ENCODE measurements at regions not wholly inside any gene's neighbourhood (a gene's known extent, or its start where the extent isn't known, plus 50 kb on each side); places are given as distances from the start of the nearest gene placed in this dataset.

DNA sequence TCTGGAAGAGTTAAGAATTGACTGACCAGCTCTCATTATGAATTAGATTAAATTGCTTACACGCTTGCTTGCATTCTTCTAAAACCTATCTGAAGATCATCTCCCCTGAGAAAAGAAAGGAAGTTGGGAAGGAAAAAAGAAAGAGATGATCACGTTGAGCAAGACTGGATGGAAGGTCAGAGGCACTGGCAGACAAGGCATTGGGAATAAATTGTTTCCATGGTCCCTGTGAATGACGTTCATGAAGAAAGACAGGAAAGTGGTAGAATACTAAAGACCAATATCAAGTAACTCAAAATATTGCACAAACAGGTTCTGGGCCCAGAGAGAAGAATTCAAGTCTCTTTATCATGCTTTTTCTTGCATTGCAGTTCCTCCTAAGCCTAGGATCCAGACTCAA lies 1045.4 kb upstream of the MAP3K7 start:
- TF ChIP-seq CTCF (IDR thresholded peaks at IDR 0.05): no peak
- intact Hi-C loops (cut with DNase I, micrococcal nuclease): no loop called here
- H3K4me3 ChIP-seq: no peak overlapping the region
- DNase-seq (no peak), ATAC-seq (no peak)
- no peaks in the 10 kb centered on the region for H3K9me3 ChIP-seq
- no peaks in the 10 kb centered on the region for H3K4me1 ChIP-seq (ENCODE audit: low read depth)
- H3K36me3 ChIP-seq (ENCODE audit: low read depth): no peaks in the 10 kb centered on the region

- no peak overlapping the region for H3K4me3 ChIP-seq
- no peaks in the 10 kb centered on the region for H3K36me3 ChIP-seq (ENCODE audit: low read depth)
- no peak for TF ChIP-seq CTCF (IDR thresholded peaks at IDR 0.05)
- no peaks in the 10 kb centered on the region for H3K9me3 ChIP-seq
- DNase-seq: no peak
- intact Hi-C loops (cut with DNase I, micrococcal nuclease): no loop called here
- no peak for ATAC-seq
- H3K4me1 ChIP-seq (ENCODE audit: low read depth): no peaks in the 10 kb centered on the region
Measured at GRCh38 chr6:91631227-91631626, 1044.4 kb upstream of the MAP3K7 start.

- Histone ChIP-seq H3K36me3 (ENCODE audit: low read depth) (no peaks in the 10 kb centered on the region), H3K4me3 (no peak overlapping the region), H3K9me3 (no peaks in the 10 kb centered on the region), H3K4me1 (ENCODE audit: low read depth) (no peaks in the 10 kb centered on the region)
- intact Hi-C loops (cut with DNase I, micrococcal nuclease): no loop called here
- no peak for TF ChIP-seq CTCF (IDR thresholded peaks at IDR 0.05)
- no peak for DNase-seq
- no peak for ATAC-seq
Measured at GRCh38 chr6:91626911-91627310, 1040.0 kb upstream of the MAP3K7 start.

DNA sequence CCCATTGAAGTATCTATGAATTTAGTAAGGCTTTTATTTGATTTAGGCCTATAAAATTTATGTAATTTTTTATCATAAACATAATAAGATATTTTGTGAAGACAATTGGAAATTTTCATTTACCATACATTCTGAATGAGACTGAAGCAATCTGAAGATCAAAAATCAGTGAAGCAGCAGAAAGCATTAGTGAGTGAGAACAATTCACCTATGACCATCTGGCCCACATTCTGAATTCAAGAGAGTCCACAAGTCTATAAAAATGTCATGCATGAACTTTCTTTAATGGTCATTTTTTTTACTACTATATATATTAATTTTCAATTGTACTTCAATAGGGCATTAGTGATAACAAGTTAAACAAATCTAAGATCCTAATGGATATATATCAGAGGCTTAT lies 1026.6 kb upstream of the MAP3K7 start:
- no peak for DNase-seq
- ATAC-seq: no peak
- H3K9me3 ChIP-seq: no peaks in the 10 kb centered on the region
- TF ChIP-seq CTCF (IDR thresholded peaks at IDR 0.05): no peak
- H3K4me3 ChIP-seq: no peak overlapping the region
- intact Hi-C loops (cut with DNase I, micrococcal nuclease): no loop called here
- H3K4me1 ChIP-seq (ENCODE audit: low read depth): no peaks in the 10 kb centered on the region
- no peaks in the 10 kb centered on the region for H3K36me3 ChIP-seq (ENCODE audit: low read depth)

DNA sequence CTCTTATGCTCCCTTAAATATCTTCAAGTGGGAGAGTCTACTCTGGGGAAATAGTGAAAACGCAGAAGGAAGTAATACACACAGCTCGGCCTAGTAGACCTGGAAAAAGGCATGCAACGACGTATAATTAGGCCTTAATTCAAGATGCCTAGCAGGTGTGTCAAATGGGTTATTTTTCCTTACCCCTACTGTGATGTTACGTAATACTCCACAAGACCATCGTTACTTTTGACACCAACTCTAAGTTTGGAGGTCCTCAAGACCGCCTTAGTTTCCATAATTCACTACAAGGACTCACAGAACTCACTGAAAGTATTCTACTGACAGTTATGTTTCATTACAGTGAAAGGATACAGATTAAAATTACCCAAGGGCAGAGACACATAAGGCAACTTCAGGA lies 1024.3 kb upstream of the MAP3K7 start:
- Histone ChIP-seq H3K9me3 (no peaks in the 10 kb centered on the region), H3K4me1 (ENCODE audit: low read depth) (no peaks in the 10 kb centered on the region), H3K36me3 (ENCODE audit: low read depth) (no peaks in the 10 kb centered on the region), H3K4me3 (no peak overlapping the region)
- ATAC-seq (no peak), DNase-seq (no peak)
- intact Hi-C loops (cut with DNase I, micrococcal nuclease): no loop called here
- no peak for TF ChIP-seq CTCF (IDR thresholded peaks at IDR 0.05)

GRCh38 chr6:91608428-91608827 lies 1021.6 kb upstream of the MAP3K7 start:
- Histone ChIP-seq H3K4me1 (ENCODE audit: low read depth) (no peaks in the 10 kb centered on the region), H3K9me3 (no peaks in the 10 kb centered on the region), H3K36me3 (ENCODE audit: low read depth) (no peaks in the 10 kb centered on the region), H3K4me3 (no peak overlapping the region)
- intact Hi-C loops (cut with DNase I, micrococcal nuclease): no loop called here
- TF ChIP-seq CTCF (IDR thresholded peaks at IDR 0.05): no peak
- DNase-seq: no peak
- no peak for ATAC-seq
